Psoas muscle (tissue), 7 donors: ENCODE measurements at regions not wholly inside any gene's neighbourhood (a gene's known extent, or its start where the extent isn't known, plus 50 kb on each side); places are given as distances from the start of the nearest gene placed in this dataset.

Experiments
- ATAC-seq, 4 donors: fragments of 200-7000 bp; cut with Tn5 transposase; one replicate each; pipeline ENCODE4 v1.9.1; 2020; ENCODE audit warnings: moderate library complexity in 3 of 4, mild to moderate bottlenecking in 2 of 4
- DNase-seq, 2 donors: peaks; one replicate each; pipeline ENCODE4 v3.0.0-alpha.2; 2020
- H3K27ac ChIP-seq: fragments of 200-600 bp; one replicate; pipeline ENCODE4 v1.8.0; 2022
- H3K27me3 ChIP-seq, 3 donors: fragments of 200-600 bp in 1 of 3; one replicate each; pipeline versions ENCODE4 v1.6.1 to v1.8.0; 2013 to 2022; ENCODE audit warnings: low read length in 2 of 3, mild to moderate bottlenecking in 2 of 3, moderate library complexity in 1 of 3; ENCODE audit not compliant: insufficient read depth in 3 of 3
- H3K36me3 ChIP-seq, 2 donors: fragments of 200-600 bp in 1 of 2; one replicate each; pipeline versions ENCODE4 v1.6.1 to v1.8.0; 2013 to 2022; ENCODE audit warnings: low read depth in 1 of 2, mild to moderate bottlenecking in 1 of 2, moderate library complexity in 1 of 2; ENCODE audit not compliant: insufficient read depth in 1 of 2
- H3K4me1 ChIP-seq: fragments of 200-600 bp; one replicate; pipeline ENCODE4 v1.8.0; 2022
- H3K4me3 ChIP-seq: fragments of 200-600 bp; one replicate; pipeline ENCODE4 v1.8.0; 2022; ENCODE audit warnings: mild to moderate bottlenecking
- H3K9me3 ChIP-seq: fragments of 200-600 bp; one replicate; pipeline ENCODE4 v1.8.0; 2022
- CTCF ChIP-seq: fragments of 200-600 bp; IDR thresholded peaks from one replicate; pipeline ENCODE4 v1.8.0; 2022; ENCODE audit warnings: antibody characterized with exemption
- WGBS, 3 donors: extraction: QIAGEN DNeasy Blood & Tissue Kit; methylation state at CpG; one replicate each; pipeline versions ENCODE4 v1.1.6 to v1.1.7; 2013; 5-methylcytosine and 5-hydroxymethylcytosine counted together
- intact Hi-C, 2 donors: fragments of 100-400 bp; cut with DNase I; formaldehyde crosslinking; loops; one replicate each; pipeline versions ENCODE4 v1.11.0 to v1.14.2; 2022
- donor health status: healthy with polysubstance abuse.
- donor health status: DM: no; HTN: no; CAD: no; lungs with moderate emphysema.
- donor health status: Bipolar disorder and iron deficiency.
- donor health status: healthy.
- donor health status: DM: yes; HTN: yes; CAD: no.
- donor health status: DM: no; HTN: no; CAD: no.
- donor health status: DM: yes; HTN: yes; CAD: no.

GRCh38 chr7:34449765-34450164, 208.3 kb upstream of the NPSR1 start:
- Histone ChIP-seq H3K27me3 (no peaks in the 10 kb centered on the region), H3K4me1 (no peaks in the 10 kb centered on the region), H3K27ac (no peak overlapping the region), H3K9me3 (no peaks in the 10 kb centered on the region), H3K36me3 (no peaks in the 10 kb centered on the region), H3K4me3 (no peak overlapping the region)
- no peak for DNase-seq
- TF ChIP-seq CTCF = no peak
- intact Hi-C loops = no loop called here
- ATAC-seq = no peak
- WGBS, 3 donors = 57 to 69% (median 63%) methylated on average over 1 of the region's 1 CpG

GRCh38 chr7:34451183-34451582, 206.8 kb upstream of the NPSR1 start:
- no peak for DNase-seq
- intact Hi-C loops = no loop called here
- no peaks in the 10 kb centered on the region for H3K4me1 ChIP-seq
- H3K4me3 ChIP-seq = no peak overlapping the region
- H3K9me3 ChIP-seq = no peaks in the 10 kb centered on the region
- no peak for TF ChIP-seq CTCF
- H3K27me3 ChIP-seq = no peaks in the 10 kb centered on the region
- no peak overlapping the region for H3K27ac ChIP-seq
- no peaks in the 10 kb centered on the region for H3K36me3 ChIP-seq
- 96 to 100% (median 97%) methylated on average over 1 of the region's 1 CpG for WGBS, 3 donors
- no peak for ATAC-seq

- no peaks in the 10 kb centered on the region for H3K4me1 ChIP-seq
These were observed 206.1 kb upstream of the NPSR1 start for GRCh38 chr7:34451923-34452322.

GRCh38 chr7:34452363-34452762, 205.7 kb upstream of the NPSR1 start:
- ATAC-seq (no peak), DNase-seq (no peak)
- no peak for TF ChIP-seq CTCF
- intact Hi-C loops = no loop called here
- H3K4me3 ChIP-seq = no peak overlapping the region
- no peaks in the 10 kb centered on the region for H3K9me3 ChIP-seq
- H3K27me3 ChIP-seq = no peaks in the 10 kb centered on the region
- no peak overlapping the region for H3K27ac ChIP-seq
- WGBS, 3 donors = 87 to 89% (median 89%) methylated on average over 7 of the region's 7 CpGs
- H3K36me3 ChIP-seq = no peaks in the 10 kb centered on the region
- no peaks in the 10 kb centered on the region for H3K4me1 ChIP-seq

More at GRCh38 chr7:34451923-34452322, 206.1 kb upstream of the NPSR1 start:
- Histone ChIP-seq H3K27me3 (no peaks in the 10 kb centered on the region), H3K27ac (no peak overlapping the region), H3K36me3 (no peaks in the 10 kb centered on the region), H3K4me3 (no peak overlapping the region), H3K9me3 (no peaks in the 10 kb centered on the region)
- intact Hi-C loops = no loop called here
- no peak for DNase-seq
- no peak for ATAC-seq
- no peak for TF ChIP-seq CTCF
- 75 to 83% (median 78%) methylated on average over 3 of the region's 3 CpGs for WGBS, 3 donors

GRCh38 chr7:34453150-34453549, 204.9 kb upstream of the NPSR1 start:
- WGBS, 3 donors = 61 to 74% (median 69%) methylated on average over 2 of the region's 2 CpGs
- H3K9me3 ChIP-seq = no peaks in the 10 kb centered on the region
- no peaks in the 10 kb centered on the region for H3K27me3 ChIP-seq
- no peak overlapping the region for H3K27ac ChIP-seq
- no peak for ATAC-seq
- intact Hi-C loops = no loop called here
- DNase-seq = no peak
- no peaks in the 10 kb centered on the region for H3K4me1 ChIP-seq
- no peaks in the 10 kb centered on the region for H3K36me3 ChIP-seq
- no peak for TF ChIP-seq CTCF
- H3K4me3 ChIP-seq = no peak overlapping the region
